ENCODE measurements at regions not wholly inside any gene's neighbourhood (a gene's known extent, or its start where the extent isn't known, plus 50 kb on each side); places are given as distances from the start of the nearest gene placed in this dataset.

DNA sequence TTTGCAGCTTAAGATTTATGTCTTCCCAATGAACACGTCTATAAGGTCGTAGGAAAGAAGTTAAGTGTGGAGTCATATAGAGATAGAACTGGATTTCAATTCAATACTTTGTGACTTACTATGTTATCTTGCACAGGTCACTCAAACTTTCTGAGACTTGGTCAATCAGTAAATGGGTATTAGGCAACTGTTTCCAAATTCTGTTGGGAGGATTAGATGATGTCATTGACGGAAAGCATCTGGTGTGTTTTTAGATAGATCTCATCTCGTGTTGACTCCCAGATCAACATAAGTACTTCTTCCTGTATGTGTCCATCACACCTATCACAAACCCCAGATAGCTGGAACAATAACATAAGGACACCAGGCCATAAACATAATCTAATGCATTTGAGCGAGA lies 771.1 kb upstream of the FANCL start:
- H3K27me3 ChIP-seq (ENCODE audit: control insufficient read depth in 1 of 2, insufficient read depth in 2 of 2, low read length in 2 of 2): no peaks in the 10 kb centered on the region
- no peaks in the 10 kb centered on the region for H3K4me1 ChIP-seq (ENCODE audit: control insufficient read depth in 2 of 2, insufficient read depth in 2 of 2, low read length in 1 of 2)
- H3K36me3 ChIP-seq (ENCODE audit: control insufficient read depth in 2 of 2, insufficient read depth in 2 of 2, low read length in 1 of 2): no peaks in the 10 kb centered on the region
- no peak overlapping the region for H3K4me3 ChIP-seq (ENCODE audit: low read depth in 1 of 2, low read length in 2 of 2)
- no peak overlapping the region for H3K27ac ChIP-seq (ENCODE audit: low read depth in 2 of 2, low read length in 1 of 2)
- H3K9me3 ChIP-seq (ENCODE audit: control insufficient read depth in 2 of 2, insufficient read depth in 1 of 2, low read depth in 1 of 2, low read length in 1 of 2): peaks cover 0 to 2% of the 10 kb centered on the region in 2 donors
- 71 to 75% methylated on average over 5 of the region's 5 CpGs for WGBS, 2 donors

DNA sequence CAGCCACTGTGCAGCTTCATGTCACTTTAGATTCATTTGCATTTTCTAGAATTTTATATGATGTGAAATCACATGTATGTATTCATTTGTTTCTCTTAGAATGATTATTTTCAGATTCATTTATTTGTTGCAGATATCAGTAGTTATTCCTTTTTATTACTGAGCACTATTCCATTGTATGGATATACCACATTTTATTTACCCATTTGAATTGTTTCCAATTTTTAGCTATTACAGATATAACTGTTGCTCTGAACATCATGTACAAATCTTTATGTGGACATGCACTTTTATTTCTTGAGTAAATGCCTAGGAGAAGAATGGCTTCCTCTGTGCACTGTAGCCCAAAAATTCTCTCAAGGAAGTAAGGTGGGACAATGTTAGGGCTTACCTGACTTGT lies 767.8 kb upstream of the FANCL start:
- Histone ChIP-seq H3K4me1 (ENCODE audit: control insufficient read depth in 2 of 2, insufficient read depth in 2 of 2, low read length in 1 of 2) (no peaks in the 10 kb centered on the region), H3K4me3 (ENCODE audit: low read depth in 1 of 2, low read length in 2 of 2) (no peak overlapping the region), H3K27ac (ENCODE audit: low read depth in 2 of 2, low read length in 1 of 2) (no peak overlapping the region), H3K9me3 (ENCODE audit: control insufficient read depth in 2 of 2, insufficient read depth in 1 of 2, low read depth in 1 of 2, low read length in 1 of 2) (peaks cover 0 to 2% of the 10 kb centered on the region in 2 donors), H3K36me3 (ENCODE audit: control insufficient read depth in 2 of 2, insufficient read depth in 2 of 2, low read length in 1 of 2) (no peaks in the 10 kb centered on the region), H3K27me3 (ENCODE audit: control insufficient read depth in 1 of 2, insufficient read depth in 2 of 2, low read length in 2 of 2) (no peaks in the 10 kb centered on the region)

- Histone ChIP-seq H3K27ac (ENCODE audit: low read depth in 2 of 2, low read length in 1 of 2) (no peak overlapping the region), H3K4me1 (ENCODE audit: control insufficient read depth in 2 of 2, insufficient read depth in 2 of 2, low read length in 1 of 2) (no peaks in the 10 kb centered on the region), H3K4me3 (ENCODE audit: low read depth in 1 of 2, low read length in 2 of 2) (no peak overlapping the region), H3K27me3 (ENCODE audit: control insufficient read depth in 1 of 2, insufficient read depth in 2 of 2, low read length in 2 of 2) (no peaks in the 10 kb centered on the region), H3K9me3 (ENCODE audit: control insufficient read depth in 2 of 2, insufficient read depth in 1 of 2, low read depth in 1 of 2, low read length in 1 of 2) (peaks cover 0 to 2% of the 10 kb centered on the region in 2 donors), H3K36me3 (ENCODE audit: control insufficient read depth in 2 of 2, insufficient read depth in 2 of 2, low read length in 1 of 2) (no peaks in the 10 kb centered on the region)
- 77 to 83% methylated on average over 5 of the region's 5 CpGs for WGBS, 2 donors
These were observed 764.9 kb upstream of the FANCL start for GRCh38 chr2:59005836-59006615.

- Histone ChIP-seq H3K4me3 (ENCODE audit: low read depth in 1 of 2, low read length in 2 of 2) (no peak overlapping the region), H3K36me3 (ENCODE audit: control insufficient read depth in 2 of 2, insufficient read depth in 2 of 2, low read length in 1 of 2) (no peaks in the 10 kb centered on the region), H3K4me1 (ENCODE audit: control insufficient read depth in 2 of 2, insufficient read depth in 2 of 2, low read length in 1 of 2) (no peaks in the 10 kb centered on the region), H3K27ac (ENCODE audit: low read depth in 2 of 2, low read length in 1 of 2) (no peak overlapping the region), H3K9me3 (ENCODE audit: control insufficient read depth in 2 of 2, insufficient read depth in 1 of 2, low read depth in 1 of 2, low read length in 1 of 2) (no peaks in the 10 kb centered on the region), H3K27me3 (ENCODE audit: control insufficient read depth in 1 of 2, insufficient read depth in 2 of 2, low read length in 2 of 2) (no peaks in the 10 kb centered on the region)
These were observed 763.5 kb upstream of the FANCL start for GRCh38 chr2:59004621-59005020.

DNA sequence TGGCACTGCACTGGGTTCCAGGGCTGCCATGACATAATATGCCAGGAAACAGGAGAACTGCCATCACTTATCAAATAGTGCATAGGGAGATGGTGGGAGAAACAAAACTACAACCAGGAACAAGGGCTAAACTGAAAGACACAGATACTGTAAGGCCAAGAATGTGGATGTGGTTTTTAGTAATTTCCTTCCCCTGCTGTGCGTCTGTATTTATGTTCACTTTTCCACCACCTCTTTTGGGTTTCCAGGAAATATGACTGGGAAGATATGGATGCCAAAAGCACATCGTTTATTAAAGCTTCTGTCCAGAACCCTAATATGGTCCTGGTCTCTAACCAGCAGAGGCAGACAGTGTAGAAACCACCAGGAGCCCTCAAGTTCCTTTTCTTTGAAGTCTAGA lies 759.7 kb upstream of the FANCL start:
- WGBS, 2 donors: 57 to 61% methylated on average over 2 of the region's 2 CpGs
- Histone ChIP-seq H3K27me3 (ENCODE audit: control insufficient read depth in 1 of 2, insufficient read depth in 2 of 2, low read length in 2 of 2) (no peaks in the 10 kb centered on the region), H3K4me1 (ENCODE audit: control insufficient read depth in 2 of 2, insufficient read depth in 2 of 2, low read length in 1 of 2) (no peaks in the 10 kb centered on the region), H3K9me3 (ENCODE audit: control insufficient read depth in 2 of 2, insufficient read depth in 1 of 2, low read depth in 1 of 2, low read length in 1 of 2) (no peaks in the 10 kb centered on the region), H3K4me3 (ENCODE audit: low read depth in 1 of 2, low read length in 2 of 2) (no peak overlapping the region), H3K27ac (ENCODE audit: low read depth in 2 of 2, low read length in 1 of 2) (no peak overlapping the region), H3K36me3 (ENCODE audit: control insufficient read depth in 2 of 2, insufficient read depth in 2 of 2, low read length in 1 of 2) (no peaks in the 10 kb centered on the region)

GRCh38 chr2:58992062-58992706 lies 751.1 kb upstream of the FANCL start:
- H3K36me3 ChIP-seq (ENCODE audit: control insufficient read depth in 2 of 2, insufficient read depth in 2 of 2, low read length in 1 of 2): no peaks in the 10 kb centered on the region
- WGBS, 2 donors: 42 to 46% methylated on average over 4 of the region's 4 CpGs
- no peak overlapping the region for H3K4me3 ChIP-seq (ENCODE audit: low read depth in 1 of 2, low read length in 2 of 2)
- no peaks in the 10 kb centered on the region for H3K27me3 ChIP-seq (ENCODE audit: control insufficient read depth in 1 of 2, insufficient read depth in 2 of 2, low read length in 2 of 2)
- no peak overlapping the region for H3K27ac ChIP-seq (ENCODE audit: low read depth in 2 of 2, low read length in 1 of 2)
- H3K4me1 ChIP-seq (ENCODE audit: control insufficient read depth in 2 of 2, insufficient read depth in 2 of 2, low read length in 1 of 2): no peaks in the 10 kb centered on the region
- no peaks in the 10 kb centered on the region for H3K9me3 ChIP-seq (ENCODE audit: control insufficient read depth in 2 of 2, insufficient read depth in 1 of 2, low read depth in 1 of 2, low read length in 1 of 2)

DNA sequence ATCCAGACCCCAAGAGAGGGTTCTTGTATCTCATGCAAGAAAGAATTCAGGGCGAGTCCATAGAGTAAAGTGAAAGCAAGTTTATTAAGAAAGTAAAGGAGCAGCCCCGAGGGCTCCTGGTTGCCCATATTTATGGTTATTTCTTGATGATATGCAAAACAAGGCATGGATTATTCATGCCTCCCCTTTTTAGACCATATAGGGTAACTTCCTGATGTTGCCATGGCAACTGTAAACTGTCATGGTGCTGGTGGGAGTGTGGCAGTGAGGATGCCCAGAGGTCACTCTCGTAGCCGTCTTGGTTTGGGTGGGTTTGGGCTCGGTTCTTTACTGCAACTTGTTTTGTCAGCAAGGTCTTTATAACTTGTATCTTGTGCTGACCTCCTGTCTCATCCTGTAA lies 750.2 kb upstream of the FANCL start:
- WGBS, 2 donors: 67 to 75% methylated on average over 5 of the region's 5 CpGs
- no peak overlapping the region for H3K27ac ChIP-seq (ENCODE audit: low read depth in 2 of 2, low read length in 1 of 2)
- no peak overlapping the region for H3K4me3 ChIP-seq (ENCODE audit: low read depth in 1 of 2, low read length in 2 of 2)
- no peaks in the 10 kb centered on the region for H3K27me3 ChIP-seq (ENCODE audit: control insufficient read depth in 1 of 2, insufficient read depth in 2 of 2, low read length in 2 of 2)
- no peaks in the 10 kb centered on the region for H3K4me1 ChIP-seq (ENCODE audit: control insufficient read depth in 2 of 2, insufficient read depth in 2 of 2, low read length in 1 of 2)
- no peaks in the 10 kb centered on the region for H3K36me3 ChIP-seq (ENCODE audit: control insufficient read depth in 2 of 2, insufficient read depth in 2 of 2, low read length in 1 of 2)
- H3K9me3 ChIP-seq (ENCODE audit: control insufficient read depth in 2 of 2, insufficient read depth in 1 of 2, low read depth in 1 of 2, low read length in 1 of 2): no peaks in the 10 kb centered on the region

DNA sequence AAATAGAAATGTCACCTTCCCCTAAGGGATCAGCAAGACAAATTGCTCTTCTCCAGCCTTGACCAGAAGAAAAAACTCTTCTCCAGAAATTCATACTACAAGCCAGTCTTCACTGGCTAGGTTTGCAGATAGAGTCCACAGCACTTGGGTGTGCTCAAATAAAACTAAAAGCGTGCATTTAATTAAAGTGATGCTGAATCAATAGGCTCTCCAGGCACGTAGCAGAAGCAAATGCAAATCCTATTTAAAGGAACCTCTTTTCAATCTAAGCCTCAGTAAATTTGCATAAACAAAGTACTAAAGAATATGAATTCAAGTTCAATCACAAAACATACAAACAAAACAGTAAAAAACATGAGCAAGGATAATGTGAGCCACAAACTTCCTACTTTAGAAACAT lies 744.4 kb upstream of the FANCL start:
- H3K27ac ChIP-seq (ENCODE audit: low read depth in 2 of 2, low read length in 1 of 2): no peak overlapping the region
- WGBS, 2 donors: 72 to 79% methylated on average over 2 of the region's 2 CpGs

GRCh38 chr2:58984731-58985130 lies 743.6 kb upstream of the FANCL start:
- Histone ChIP-seq H3K4me1 (ENCODE audit: control insufficient read depth in 2 of 2, insufficient read depth in 2 of 2, low read length in 1 of 2) (no peaks in the 10 kb centered on the region), H3K36me3 (ENCODE audit: control insufficient read depth in 2 of 2, insufficient read depth in 2 of 2, low read length in 1 of 2) (no peaks in the 10 kb centered on the region), H3K27ac (ENCODE audit: low read depth in 2 of 2, low read length in 1 of 2) (no peak overlapping the region), H3K27me3 (ENCODE audit: control insufficient read depth in 1 of 2, insufficient read depth in 2 of 2, low read length in 2 of 2) (no peaks in the 10 kb centered on the region), H3K4me3 (ENCODE audit: low read depth in 1 of 2, low read length in 2 of 2) (no peak overlapping the region), H3K9me3 (ENCODE audit: control insufficient read depth in 2 of 2, insufficient read depth in 1 of 2, low read depth in 1 of 2, low read length in 1 of 2) (no peaks in the 10 kb centered on the region)
- 26 to 39% methylated on average over 1 of the region's 1 CpG for WGBS, 2 donors

More for the DNA sequence above, 744.4 kb upstream of the FANCL start:
- no peak overlapping the region for H3K4me3 ChIP-seq (ENCODE audit: low read depth in 1 of 2, low read length in 2 of 2)
- H3K36me3 ChIP-seq (ENCODE audit: control insufficient read depth in 2 of 2, insufficient read depth in 2 of 2, low read length in 1 of 2): no peaks in the 10 kb centered on the region
- no peaks in the 10 kb centered on the region for H3K27me3 ChIP-seq (ENCODE audit: control insufficient read depth in 1 of 2, insufficient read depth in 2 of 2, low read length in 2 of 2)
- H3K9me3 ChIP-seq (ENCODE audit: control insufficient read depth in 2 of 2, insufficient read depth in 1 of 2, low read depth in 1 of 2, low read length in 1 of 2): no peaks in the 10 kb centered on the region
- no peaks in the 10 kb centered on the region for H3K4me1 ChIP-seq (ENCODE audit: control insufficient read depth in 2 of 2, insufficient read depth in 2 of 2, low read length in 1 of 2)

GRCh38 chr2:58983111-58983510 lies 742.0 kb upstream of the FANCL start:
- H3K27me3 ChIP-seq (ENCODE audit: control insufficient read depth in 1 of 2, insufficient read depth in 2 of 2, low read length in 2 of 2): no peaks in the 10 kb centered on the region
- H3K36me3 ChIP-seq (ENCODE audit: control insufficient read depth in 2 of 2, insufficient read depth in 2 of 2, low read length in 1 of 2): no peaks in the 10 kb centered on the region
- no peaks in the 10 kb centered on the region for H3K9me3 ChIP-seq (ENCODE audit: control insufficient read depth in 2 of 2, insufficient read depth in 1 of 2, low read depth in 1 of 2, low read length in 1 of 2)
- WGBS, 2 donors: 83 to 92% methylated on average over 4 of the region's 4 CpGs
- no peaks in the 10 kb centered on the region for H3K4me1 ChIP-seq (ENCODE audit: control insufficient read depth in 2 of 2, insufficient read depth in 2 of 2, low read length in 1 of 2)
- no peak overlapping the region for H3K27ac ChIP-seq (ENCODE audit: low read depth in 2 of 2, low read length in 1 of 2)
- H3K4me3 ChIP-seq (ENCODE audit: low read depth in 1 of 2, low read length in 2 of 2): no peak overlapping the region
